DOHH2 (cell line): ENCODE measurements at regions not wholly inside any gene's neighbourhood (a gene's known extent, or its start where the extent isn't known, plus 50 kb on each side); places are given as distances from the start of the nearest gene placed in this dataset.

Experiments
- EZH2phosphoT487 ChIP-seq: fragments of 200-600 bp; sonication (generic); IDR thresholded peaks from 2 replicates; pipeline ENCODE4 v1.6.1; 2017; ENCODE audit warnings: borderline replicate concordance, mild to moderate bottlenecking, antibody characterized with exemption, low read length, moderate library complexity, mixed read lengths
- TF ChIP-seq, protein P1 (sequence below): fragments of 200-600 bp; sonication (generic); IDR thresholded peaks from one replicate; pipeline ENCODE4 v1.5.1; 2014; ENCODE audit warnings: antibody characterized with exemption, mild to moderate bottlenecking, low read depth, low read length; ENCODE audit not compliant: poor library complexity, severe bottlenecking

DNA sequence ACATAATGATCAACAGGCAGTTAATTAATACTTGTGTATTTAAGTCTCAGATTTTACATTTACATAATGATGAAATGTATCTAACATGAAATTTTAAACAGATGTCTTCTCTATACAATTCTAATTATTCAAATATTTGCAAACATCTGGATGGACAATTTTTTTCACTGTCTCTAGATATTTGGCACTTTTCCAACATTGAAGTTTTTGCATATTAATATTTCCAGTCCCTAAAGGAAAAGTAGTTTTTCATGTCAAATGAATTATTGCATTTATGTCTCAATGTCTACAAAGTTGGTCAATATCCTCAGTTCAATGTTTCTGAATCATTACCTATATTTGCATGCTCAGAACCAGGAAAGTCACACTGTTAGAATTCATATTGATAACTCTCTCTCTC lies 560.9 kb upstream of the PKDCC start:
- TF ChIP-seq, protein P1, sequence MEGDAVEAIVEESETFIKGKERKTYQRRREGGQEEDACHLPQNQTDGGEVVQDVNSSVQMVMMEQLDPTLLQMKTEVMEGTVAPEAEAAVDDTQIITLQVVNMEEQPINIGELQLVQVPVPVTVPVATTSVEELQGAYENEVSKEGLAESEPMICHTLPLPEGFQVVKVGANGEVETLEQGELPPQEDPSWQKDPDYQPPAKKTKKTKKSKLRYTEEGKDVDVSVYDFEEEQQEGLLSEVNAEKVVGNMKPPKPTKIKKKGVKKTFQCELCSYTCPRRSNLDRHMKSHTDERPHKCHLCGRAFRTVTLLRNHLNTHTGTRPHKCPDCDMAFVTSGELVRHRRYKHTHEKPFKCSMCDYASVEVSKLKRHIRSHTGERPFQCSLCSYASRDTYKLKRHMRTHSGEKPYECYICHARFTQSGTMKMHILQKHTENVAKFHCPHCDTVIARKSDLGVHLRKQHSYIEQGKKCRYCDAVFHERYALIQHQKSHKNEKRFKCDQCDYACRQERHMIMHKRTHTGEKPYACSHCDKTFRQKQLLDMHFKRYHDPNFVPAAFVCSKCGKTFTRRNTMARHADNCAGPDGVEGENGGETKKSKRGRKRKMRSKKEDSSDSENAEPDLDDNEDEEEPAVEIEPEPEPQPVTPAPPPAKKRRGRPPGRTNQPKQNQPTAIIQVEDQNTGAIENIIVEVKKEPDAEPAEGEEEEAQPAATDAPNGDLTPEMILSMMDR = no peak
- no peak for TF ChIP-seq EZH2phosphoT487
